AG08395 (cell line): ENCODE measurements at regions not wholly inside any gene's neighbourhood (a gene's known extent, or its start where the extent isn't known, plus 50 kb on each side); places are given as distances from the start of the nearest gene placed in this dataset.
"Not testable (repeated sequence)": the region's sequence is repeated elsewhere in the genome, so short reads cannot be mapped to it uniquely, and the experiment has no call there.

Experiments
- DNase-seq: peaks from one replicate; pipeline ENCODE4 v3.0.0; 2012; ENCODE audit warnings: mixed read lengths, low spot score

- no peak for DNase-seq
These were observed 297.9 kb downstream of the NDUFA10 start for GRCh38 chr2:239727182-239727775.

DNA sequence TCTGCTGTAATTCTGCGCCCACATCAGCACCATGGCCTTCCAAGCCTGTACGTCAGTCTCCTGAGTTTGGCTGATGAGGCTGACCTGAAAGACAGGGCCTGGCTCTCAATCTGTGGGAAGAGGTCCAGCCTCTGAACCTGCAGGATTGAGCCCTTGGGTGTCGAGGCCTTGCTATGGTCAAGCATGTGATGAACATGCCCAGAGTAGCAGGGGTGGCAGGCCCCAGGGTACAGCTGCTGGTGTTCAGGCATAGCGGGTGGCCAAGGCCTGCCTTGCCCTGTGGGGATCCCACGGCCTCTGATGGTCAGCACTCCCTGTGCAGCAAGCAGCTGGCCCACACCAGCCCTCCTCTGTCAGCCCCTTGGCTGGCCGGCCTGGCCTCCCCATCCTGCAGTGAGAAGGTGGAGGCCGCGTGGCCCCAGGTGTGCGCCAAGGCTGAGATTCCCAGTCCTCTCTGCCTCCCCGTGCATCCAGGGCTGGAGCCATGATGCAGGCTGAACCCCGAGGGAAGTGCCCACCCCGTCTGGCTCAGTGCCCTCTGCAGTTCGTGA is 298.4 kb downstream of the NDUFA10 start:
- no peak for DNase-seq

DNA sequence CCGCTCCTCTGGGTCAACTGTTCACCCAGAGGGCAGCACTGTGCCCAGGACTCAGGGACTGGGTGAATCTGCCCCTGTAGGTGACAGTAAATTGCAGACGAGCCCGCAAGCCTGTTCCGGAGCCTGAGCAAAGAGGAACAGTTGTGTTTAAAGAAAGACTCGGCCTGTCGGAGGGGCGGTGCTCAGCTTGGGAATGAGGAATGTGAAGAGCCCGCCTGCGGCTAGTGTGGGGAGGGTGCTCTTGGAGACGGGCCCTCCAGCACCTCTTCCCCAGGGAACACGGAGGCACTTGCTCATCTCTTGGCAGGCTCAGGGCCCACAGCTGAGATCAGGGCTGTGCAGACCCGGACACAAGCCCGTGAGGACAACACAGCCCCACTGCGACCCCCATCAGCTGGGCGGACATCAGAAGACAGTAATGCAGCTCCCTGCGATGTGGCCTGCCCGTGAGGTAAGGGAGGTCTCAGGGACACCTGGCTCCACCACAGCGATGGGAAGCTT is 299.0 kb downstream of the NDUFA10 start:
- DNase-seq, result no peak

DNA sequence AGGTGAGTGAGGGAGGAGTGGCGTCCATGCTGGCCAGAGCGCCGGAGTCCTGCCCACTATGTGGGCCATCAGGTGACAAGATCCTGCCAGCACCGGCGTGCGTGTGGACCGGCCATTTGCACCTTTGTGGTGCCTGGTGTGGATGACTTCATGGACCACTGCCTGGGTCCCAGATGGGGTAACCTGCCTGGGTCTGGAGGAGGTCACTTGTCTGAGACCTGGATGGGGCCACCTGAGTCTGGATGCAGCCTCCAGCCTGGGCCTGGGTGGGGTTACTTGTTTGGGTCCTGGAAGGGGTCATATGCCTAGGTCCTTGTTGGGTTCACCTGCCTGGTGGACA is 299.6 kb downstream of the NDUFA10 start:
- no peak for DNase-seq

- no peak for DNase-seq
These were observed 300.1 kb downstream of the NDUFA10 start for GRCh38 chr2:239724851-239725550.

DNA sequence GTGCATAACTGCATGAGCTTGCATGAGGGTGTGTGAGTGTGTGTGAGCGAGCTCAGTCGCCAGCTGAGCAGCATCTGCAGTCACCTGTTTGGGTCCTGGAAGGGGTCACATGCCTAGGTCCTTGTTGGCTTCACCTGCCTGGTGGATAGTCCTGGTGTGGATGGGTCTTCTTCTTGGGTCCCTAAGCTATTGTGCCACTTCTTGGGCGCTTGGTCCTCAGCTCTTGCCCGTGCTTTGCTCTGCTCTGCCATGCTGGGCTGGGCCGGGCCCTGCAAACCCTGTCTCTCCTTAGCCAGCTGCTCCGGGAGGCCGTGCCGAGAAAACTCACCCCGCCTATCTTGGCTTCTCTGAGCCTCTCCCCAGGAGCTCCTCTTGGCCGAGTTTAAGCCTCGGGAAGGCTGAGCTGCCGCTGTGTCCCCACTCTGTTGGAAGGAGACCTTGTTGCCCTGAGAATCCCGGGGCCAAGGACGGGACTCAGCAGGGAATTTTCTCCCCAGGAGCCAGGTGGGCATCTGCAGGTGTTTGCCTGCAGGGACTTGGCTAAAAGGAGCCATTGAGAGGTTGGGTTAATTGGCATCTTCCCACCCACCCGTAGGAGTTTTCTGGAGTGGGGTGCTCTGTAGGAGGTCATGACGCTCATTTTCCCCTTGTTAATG is 300.8 kb downstream of the NDUFA10 start:
- no peak for DNase-seq

DNA sequence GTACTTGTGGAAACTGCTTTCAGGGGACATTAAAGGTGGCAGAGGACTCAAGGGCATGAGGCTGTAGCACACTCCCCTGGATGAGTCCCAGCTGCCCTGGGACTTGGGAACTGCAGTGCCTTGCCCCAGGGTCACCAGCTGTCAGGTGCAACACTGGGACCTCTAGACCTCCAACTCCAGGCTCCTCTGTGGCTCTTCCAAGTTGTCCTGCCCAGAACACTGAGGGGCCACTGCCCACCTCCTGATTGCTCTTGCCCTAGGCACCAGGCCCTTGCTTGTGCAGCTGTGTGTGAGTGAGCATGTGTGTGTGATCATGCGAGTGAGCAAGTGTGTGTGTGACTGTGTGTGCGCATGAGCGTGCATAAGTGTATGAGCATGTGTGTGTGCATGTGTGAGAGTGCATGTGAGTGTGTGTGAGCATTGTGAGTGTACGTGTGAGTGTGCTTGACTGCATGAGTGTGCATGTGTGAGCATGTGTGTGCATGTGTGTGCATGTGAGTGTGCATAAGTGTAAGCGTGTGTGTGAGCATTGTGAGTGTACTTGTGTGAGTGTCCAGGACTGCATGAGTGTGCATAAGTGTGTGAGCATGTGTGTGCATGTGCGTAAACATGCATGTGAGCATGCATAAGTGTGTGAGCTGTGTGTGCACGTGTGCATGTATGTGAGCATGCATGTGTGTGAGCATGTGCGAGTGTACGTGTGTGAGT is 301.5 kb downstream of the NDUFA10 start:
- DNase-seq, result no peak

GRCh38 chr2:239722760-239723470 is 302.2 kb downstream of the NDUFA10 start:
- DNase-seq, result no peak

DNA sequence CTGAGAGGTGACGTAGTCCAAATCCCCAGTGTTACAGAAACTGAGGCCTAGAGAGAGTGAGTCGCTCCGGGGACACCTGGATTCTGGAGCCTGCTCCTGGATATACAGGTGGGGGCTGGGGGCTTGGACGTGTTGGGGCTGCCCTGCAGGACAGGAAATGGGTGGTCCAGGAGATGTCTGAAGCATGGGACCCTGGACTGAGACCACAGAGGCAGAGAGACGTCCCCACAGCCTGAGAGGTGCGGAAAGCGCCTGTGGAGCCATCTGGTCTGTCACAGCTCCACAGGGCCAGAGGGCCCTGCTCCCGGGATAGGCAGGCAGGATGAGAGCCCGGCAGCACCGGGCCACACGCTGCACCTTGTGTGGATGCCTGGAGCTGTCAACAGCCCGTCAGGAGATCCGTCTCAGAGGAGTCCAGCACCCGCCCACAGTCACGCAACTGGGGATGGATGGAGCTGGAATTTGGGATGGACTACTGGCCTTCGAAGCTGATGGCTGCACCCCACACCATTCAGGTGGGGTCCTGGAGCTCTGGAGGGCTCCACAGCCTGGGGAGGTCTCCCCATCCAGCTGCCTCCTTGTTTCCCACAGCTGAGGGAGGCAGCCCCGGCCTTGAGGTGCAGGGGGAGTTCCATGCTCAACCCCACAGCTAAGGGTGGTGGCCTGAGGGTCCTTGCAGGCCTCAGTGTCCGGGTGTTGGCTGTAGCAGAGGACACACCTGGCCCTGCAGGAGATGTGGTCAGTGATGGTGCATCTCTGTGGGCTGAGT is 303.0 kb downstream of the NDUFA10 start:
- DNase-seq, result no peak

GRCh38 chr2:239721531-239721930 is 303.6 kb downstream of the NDUFA10 start:
- no peak for DNase-seq

- DNase-seq, result no peak
These were observed 304.5 kb downstream of the NDUFA10 start for GRCh38 chr2:239720361-239721360.

GRCh38 chr2:239719791-239720360 is 305.3 kb downstream of the NDUFA10 start:
- DNase-seq, result no peak

DNA sequence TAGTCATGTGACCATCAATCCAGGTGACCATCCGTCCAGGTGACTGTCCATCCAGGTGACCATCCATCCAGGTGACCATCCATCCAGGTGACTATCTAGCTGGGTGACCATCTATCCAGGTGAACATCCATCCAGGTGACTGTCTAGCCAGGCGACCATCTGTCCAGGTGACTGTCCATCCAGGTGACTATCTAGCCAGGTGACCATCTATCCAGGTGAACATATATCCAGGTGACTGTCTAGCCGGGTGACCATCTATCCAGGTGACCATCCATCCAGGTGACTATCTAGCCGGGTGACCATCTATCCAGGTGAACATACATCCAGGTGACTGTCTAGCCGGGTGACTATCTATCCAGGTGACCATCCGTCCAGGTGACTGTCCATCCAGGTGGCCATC is 306.2 kb downstream of the NDUFA10 start:
- DNase-seq, result not testable (repeated sequence)

DNA sequence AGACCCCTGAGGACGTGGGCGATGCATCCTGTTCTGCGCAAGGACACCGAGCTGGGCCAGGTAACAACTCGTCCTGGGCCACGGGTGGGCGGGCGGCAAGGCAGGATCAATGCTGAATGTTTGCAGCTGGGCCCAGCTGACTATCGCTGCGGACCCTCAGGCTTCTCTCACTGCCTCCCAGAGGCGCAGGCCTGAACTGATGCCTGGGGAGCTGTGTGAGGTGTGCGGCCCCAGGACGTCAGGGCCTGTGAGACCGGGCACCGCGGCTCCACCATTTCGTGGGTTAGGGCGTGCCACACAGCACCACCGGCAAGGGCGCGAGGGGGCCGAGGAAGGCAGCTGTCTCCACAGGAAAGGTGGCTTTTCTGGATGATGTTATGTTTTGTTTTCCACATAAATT is 307.4 kb downstream of the NDUFA10 start:
- DNase-seq, result no peak

DNA sequence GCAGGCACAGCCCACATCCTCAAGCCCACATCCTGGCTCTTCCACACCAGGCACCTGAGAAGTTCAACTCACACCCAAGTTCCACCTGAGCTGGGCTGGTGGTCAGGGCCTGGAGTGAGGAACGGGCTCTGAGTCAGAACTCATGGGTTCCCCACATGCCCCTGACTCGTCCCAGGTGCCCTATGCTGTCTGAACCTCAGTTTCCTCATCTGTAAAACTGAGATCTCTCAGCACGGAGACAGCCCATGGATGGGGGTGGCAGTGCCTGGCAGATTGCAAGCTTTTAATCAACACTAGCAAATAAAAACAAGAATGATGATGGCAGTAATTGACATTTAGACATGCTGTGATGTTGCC is 307.8 kb downstream of the NDUFA10 start:
- no peak for DNase-seq

DNA sequence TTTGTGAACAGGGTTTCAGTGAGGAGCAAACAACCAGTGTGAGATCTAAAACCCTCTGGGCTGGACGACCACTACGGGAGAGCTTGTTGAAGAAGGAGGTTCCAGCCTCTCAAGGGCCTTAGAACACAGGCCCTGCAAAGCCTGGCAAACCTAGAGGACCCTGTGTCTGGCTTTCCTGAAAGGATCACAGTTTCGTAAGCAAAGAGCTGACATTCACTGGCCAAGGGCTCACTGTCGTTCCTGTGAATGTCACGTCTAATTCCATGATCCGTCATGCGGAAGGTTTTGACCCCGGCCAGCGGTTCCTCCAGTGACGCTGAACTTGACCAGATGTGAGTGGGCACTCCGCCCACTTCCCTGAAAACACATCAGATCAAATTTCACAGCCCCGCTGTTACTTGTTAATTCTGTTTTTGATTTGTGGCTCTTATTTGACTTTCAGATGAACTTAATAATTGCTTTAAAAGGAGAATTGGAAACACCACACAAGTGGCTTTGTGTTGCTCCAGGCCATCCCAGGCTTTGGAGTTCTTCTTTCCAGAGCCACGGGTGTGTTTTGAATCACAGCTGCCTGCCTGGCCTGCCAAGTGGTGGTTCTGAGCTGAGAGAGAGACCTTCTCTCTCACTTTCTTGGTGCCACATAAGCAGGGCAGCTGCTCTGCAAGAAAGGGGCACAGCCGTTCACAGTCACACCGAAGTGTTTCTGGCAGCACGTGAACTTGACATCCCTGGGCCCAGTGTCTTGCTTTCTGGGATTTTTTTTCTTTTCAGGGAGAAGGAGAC is 308.4 kb downstream of the NDUFA10 start:
- no peak for DNase-seq

GRCh38 chr2:239716009-239716408 is 309.1 kb downstream of the NDUFA10 start:
- no peak for DNase-seq

DNA sequence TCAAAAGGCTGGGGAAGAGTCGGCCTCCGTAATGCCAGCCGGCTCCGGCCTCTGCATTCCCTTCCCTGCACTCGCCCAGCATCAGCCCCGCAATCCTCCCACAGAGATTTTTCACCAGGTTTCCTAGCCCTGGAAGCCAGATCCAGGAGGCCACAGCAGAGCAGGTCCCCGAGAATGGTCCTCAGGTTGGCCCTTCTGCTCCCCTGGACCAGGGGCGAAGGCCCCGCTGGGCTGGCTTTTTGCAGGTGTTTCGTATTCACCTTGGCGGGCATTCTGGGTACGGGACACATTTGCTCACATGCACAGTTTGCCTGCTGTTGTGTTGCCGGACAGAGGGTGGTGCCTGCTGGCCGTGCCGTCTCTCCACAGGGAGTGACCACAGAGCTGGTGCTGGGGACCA is 309.5 kb downstream of the NDUFA10 start:
- no peak for DNase-seq

DNA sequence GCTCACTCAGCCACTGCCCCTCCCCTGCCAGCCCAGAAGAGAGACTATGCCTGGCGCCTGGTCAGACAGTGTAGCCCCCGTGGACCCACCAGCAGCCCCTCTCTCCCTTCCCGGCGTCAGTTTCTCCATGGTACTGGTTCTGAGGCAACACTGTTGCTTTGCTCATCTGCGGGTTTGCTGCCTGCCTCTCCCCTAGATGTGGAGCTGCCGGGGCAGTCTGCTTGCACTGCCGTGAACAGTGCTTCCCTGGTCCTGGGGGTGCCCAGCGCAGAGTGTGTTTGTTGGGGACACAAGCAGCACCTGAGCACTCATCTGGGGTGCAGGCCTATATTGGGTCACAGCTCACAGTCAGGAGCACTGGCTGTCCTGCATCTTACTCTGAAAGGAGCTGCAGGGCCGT is 309.9 kb downstream of the NDUFA10 start:
- no peak for DNase-seq
